HepG2 (cell line): ENCODE measurements at regions not wholly inside any gene's neighbourhood (a gene's known extent, or its start where the extent isn't known, plus 50 kb on each side); places are given as distances from the start of the nearest gene placed in this dataset.

Experiments
- FOXA1 ChIP-seq, 2 experiments: fragments of 450-650 bp in 1 of 2; sonication (generic) in 1 of 2; formaldehyde crosslinking in 1 of 2; IDR thresholded peaks; 2 replicates each; pipeline versions ENCODE4 v1.4.0 to v1.6.1; 2016 to 2020; ENCODE audit warnings: missing genetic modification reagents in 1 of 2
- HNRNPK ChIP-seq: fragments of 200-400 bp; formaldehyde crosslinking; IDR thresholded peaks from 2 replicates; pipeline ENCODE4 v1.6.1; 2018; ENCODE audit warnings: low read length, low read depth, moderate library complexity, mild to moderate bottlenecking; ENCODE audit not compliant: poor library complexity, severe bottlenecking
- KDM2A ChIP-seq: sonication (generic); formaldehyde crosslinking; IDR thresholded peaks from 2 replicates; pipeline ENCODE4 v1.4.0; 2020; ENCODE audit warnings: low read depth, missing genetic modification reagents, borderline replicate concordance
- MEIS1 ChIP-seq: sonication (generic); formaldehyde crosslinking; IDR thresholded peaks from 2 replicates; pipeline ENCODE4 v1.9.0; 2021; ENCODE audit warnings: mild to moderate bottlenecking, missing genetic modification reagents, moderate library complexity, borderline replicate concordance
- MTERF4 ChIP-seq: sonication (generic); formaldehyde crosslinking; IDR thresholded peaks from 2 replicates; pipeline ENCODE4 v1.8.0; 2023; ENCODE audit warnings: mild to moderate bottlenecking, missing genetic modification reagents
- NR2C2 ChIP-seq: sonication (generic); formaldehyde crosslinking; IDR thresholded peaks from 2 replicates; pipeline ENCODE4 v1.4.0; 2020; ENCODE audit warnings: missing genetic modification reagents, mild to moderate bottlenecking, moderate library complexity, borderline replicate concordance
- REPIN1 ChIP-seq: sonication (generic); formaldehyde crosslinking; IDR thresholded peaks from 2 replicates; pipeline ENCODE4 v1.8.0; 2022; ENCODE audit warnings: missing genetic modification reagents, low read depth, mild to moderate bottlenecking, borderline replicate concordance
- SIX4 ChIP-seq: sonication (generic); formaldehyde crosslinking; IDR thresholded peaks from 2 replicates; pipeline ENCODE4 v1.4.0; 2020; ENCODE audit warnings: missing genetic modification reagents
- SOX5 ChIP-seq: IDR thresholded peaks from 2 replicates; pipeline ENCODE4 v1.6.1; 2016; ENCODE audit warnings: borderline replicate concordance
- ZBTB43 ChIP-seq: sonication (generic); formaldehyde crosslinking; conservative IDR thresholded peaks from 2 replicates; pipeline ENCODE4 v1.4.0; 2020; ENCODE audit warnings: missing genetic modification reagents
- TF ChIP-seq, protein P1 (sequence below): IDR thresholded peaks from 2 replicates; pipeline ENCODE4 v1.6.1; 2016; ENCODE audit warnings: low read depth
- TF ChIP-seq, protein P2 (sequence below): sonication (generic); formaldehyde crosslinking; IDR thresholded peaks from 2 replicates; pipeline ENCODE4 v1.5.0; 2020; ENCODE audit warnings: mild to moderate bottlenecking, missing genetic modification reagents, moderate library complexity
- TF ChIP-seq, protein P3 (sequence below): sonication (generic); formaldehyde crosslinking; IDR thresholded peaks from 2 replicates; pipeline ENCODE4 v1.8.0; 2022; ENCODE audit warnings: mild to moderate bottlenecking, missing genetic modification reagents, borderline replicate concordance

DNA sequence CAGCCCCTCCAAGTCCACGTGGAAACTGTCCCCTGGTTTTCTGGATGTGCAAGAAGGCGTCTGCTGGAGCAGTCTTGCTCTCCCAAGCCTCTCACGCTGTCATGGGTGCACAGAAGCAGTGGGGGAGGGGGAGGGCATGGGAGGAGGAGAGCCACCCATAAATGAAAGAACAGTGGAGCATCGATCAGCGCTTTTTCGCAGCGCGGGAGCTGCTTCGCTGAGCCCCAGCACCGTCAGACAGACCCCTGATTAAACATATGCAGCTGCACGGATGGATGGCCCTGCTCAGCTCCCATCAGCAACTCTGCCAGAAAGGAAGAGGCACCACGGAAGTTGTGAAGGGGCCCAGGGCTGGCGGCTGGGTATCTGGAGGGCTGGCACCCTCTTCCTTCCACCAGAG lies 264.9 kb downstream of the UQCRFS1 start:
- TF ChIP-seq, protein P1, sequence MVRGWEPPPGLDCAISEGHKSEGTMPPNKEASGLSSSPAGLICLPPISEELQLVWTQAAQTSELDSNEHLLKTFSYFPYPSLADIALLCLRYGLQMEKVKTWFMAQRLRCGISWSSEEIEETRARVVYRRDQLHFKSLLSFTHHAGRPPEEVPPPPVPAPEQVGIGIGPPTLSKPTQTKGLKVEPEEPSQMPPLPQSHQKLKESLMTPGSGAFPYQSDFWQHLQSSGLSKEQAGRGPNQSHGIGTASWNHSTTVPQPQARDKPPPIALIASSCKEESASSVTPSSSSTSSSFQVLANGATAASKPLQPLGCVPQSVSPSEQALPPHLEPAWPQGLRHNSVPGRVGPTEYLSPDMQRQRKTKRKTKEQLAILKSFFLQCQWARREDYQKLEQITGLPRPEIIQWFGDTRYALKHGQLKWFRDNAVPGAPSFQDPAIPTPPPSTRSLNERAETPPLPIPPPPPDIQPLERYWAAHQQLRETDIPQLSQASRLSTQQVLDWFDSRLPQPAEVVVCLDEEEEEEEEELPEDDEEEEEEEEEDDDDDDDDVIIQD (CRISPR knock-in tag): no peak
- TF ChIP-seq MTERF4 (CRISPR knock-in tag) (no peak), FOXA1 (IDR thresholded peaks at IDR 0.05) (no peak), FOXA1 (CRISPR knock-in tag; IDR thresholded peaks at IDR 0.05) (no peak), HNRNPK (no peak), MEIS1 (CRISPR knock-in tag) (no peak), SIX4 (CRISPR knock-in tag) (no peak), NR2C2 (CRISPR knock-in tag) (no peak), REPIN1 (no peak), KDM2A (no peak), ZBTB43 (CRISPR knock-in tag) (no peak), SOX5 (no peak)
- TF ChIP-seq, protein P2, sequence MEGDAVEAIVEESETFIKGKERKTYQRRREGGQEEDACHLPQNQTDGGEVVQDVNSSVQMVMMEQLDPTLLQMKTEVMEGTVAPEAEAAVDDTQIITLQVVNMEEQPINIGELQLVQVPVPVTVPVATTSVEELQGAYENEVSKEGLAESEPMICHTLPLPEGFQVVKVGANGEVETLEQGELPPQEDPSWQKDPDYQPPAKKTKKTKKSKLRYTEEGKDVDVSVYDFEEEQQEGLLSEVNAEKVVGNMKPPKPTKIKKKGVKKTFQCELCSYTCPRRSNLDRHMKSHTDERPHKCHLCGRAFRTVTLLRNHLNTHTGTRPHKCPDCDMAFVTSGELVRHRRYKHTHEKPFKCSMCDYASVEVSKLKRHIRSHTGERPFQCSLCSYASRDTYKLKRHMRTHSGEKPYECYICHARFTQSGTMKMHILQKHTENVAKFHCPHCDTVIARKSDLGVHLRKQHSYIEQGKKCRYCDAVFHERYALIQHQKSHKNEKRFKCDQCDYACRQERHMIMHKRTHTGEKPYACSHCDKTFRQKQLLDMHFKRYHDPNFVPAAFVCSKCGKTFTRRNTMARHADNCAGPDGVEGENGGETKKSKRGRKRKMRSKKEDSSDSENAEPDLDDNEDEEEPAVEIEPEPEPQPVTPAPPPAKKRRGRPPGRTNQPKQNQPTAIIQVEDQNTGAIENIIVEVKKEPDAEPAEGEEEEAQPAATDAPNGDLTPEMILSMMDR (CRISPR knock-in tag): no peak
- TF ChIP-seq, protein P3, sequence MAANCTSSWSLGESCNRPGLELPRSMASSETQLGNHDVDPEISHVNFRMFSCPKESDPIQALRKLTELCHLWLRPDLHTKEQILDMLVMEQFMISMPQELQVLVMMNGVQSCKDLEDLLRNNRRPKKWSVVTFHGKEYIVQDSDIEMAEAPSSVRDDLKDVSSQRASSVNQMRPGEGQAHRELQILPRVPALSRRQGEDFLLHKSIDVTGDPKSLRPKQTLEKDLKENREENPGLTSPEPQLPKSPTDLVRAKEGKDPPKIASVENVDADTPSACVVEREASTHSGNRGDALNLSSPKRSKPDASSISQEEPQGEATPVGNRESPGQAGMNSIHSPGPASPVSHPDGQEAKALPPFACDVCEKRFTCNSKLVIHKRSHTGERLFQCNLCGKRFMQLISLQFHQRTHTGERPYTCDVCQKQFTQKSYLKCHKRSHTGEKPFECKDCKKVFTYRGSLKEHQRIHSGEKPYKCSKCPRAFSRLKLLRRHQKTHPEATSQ: no peak
